Skeletal muscle cell (primary cell): ENCODE measurements at regions not wholly inside any gene's neighbourhood (a gene's known extent, or its start where the extent isn't known, plus 50 kb on each side); places are given as distances from the start of the nearest gene placed in this dataset.
"Not testable (repeated sequence)": the region's sequence is repeated elsewhere in the genome, so short reads cannot be mapped to it uniquely, and the experiment has no call there.

Source experiments
- DNase-seq: peaks from one replicate; pipeline ENCODE4 v3.0.0-alpha.2; 2010; ENCODE audit warnings: low read depth
- H3K4me3 ChIP-seq: 2 replicates; pipeline ENCODE4 v1.5.1; 2011; ENCODE audit warnings: low read depth, mild to moderate bottlenecking, control low read depth, low read length, moderate library complexity

DNA sequence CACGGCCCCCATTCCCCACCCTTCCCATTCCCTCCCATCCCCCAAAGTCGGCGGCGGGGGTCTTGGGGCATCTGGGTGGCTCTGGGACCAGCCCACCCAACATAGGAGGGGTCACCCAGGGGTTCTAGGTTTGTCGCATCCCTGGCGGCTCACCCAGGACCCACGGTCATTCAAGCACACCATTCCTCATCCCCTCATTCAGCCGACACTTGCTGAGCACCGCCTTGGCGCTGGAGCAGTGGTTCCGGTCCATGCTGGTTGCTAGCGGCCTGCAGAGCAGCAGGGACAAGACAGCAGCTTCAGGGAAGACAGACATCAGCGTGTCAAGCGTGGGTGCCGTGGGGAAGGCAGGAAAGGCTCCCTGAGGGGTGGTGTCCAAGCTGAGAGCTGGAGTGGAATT lies 50.5 kb upstream of the OTOS start:
- no peak for DNase-seq
- H3K4me3 ChIP-seq: no peak overlapping the region

GRCh38 chr2:240192661-240193060 lies 52.2 kb upstream of the OTOS start:
- no peak overlapping the region for H3K4me3 ChIP-seq
- no peak for DNase-seq

GRCh38 chr2:240194341-240194762 lies 53.9 kb upstream of the OTOS start:
- not testable (repeated sequence) for DNase-seq, H3K4me3 ChIP-seq

DNA sequence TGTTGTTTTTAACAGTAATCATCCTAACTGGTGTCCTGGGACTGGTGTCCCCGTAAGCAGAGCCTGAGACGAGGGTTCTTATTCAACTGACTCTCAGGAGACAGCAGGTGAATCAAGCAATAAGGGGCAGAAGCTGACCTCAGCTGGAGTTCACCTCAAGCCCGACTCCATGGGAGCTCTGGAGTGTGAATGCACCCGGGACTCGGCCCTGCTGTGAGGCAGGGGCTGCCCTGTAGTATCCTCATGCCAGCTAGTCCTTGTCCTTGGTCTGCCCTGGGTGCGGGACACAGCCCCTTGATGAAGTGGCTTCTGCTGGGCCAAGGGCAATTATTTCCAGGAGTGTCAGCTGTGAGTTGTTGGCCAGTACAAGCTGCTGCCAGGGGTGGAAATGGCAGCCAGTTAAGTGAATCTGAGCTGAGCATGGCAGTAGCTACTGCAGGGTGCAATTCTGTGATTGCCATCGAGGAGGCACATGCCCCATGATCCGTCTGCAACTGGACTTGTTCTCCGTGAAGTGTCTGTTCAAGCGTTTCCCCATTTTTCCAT lies 54.9 kb upstream of the OTOS start:
- DNase-seq: no peak
- no peak overlapping the region for H3K4me3 ChIP-seq

DNA sequence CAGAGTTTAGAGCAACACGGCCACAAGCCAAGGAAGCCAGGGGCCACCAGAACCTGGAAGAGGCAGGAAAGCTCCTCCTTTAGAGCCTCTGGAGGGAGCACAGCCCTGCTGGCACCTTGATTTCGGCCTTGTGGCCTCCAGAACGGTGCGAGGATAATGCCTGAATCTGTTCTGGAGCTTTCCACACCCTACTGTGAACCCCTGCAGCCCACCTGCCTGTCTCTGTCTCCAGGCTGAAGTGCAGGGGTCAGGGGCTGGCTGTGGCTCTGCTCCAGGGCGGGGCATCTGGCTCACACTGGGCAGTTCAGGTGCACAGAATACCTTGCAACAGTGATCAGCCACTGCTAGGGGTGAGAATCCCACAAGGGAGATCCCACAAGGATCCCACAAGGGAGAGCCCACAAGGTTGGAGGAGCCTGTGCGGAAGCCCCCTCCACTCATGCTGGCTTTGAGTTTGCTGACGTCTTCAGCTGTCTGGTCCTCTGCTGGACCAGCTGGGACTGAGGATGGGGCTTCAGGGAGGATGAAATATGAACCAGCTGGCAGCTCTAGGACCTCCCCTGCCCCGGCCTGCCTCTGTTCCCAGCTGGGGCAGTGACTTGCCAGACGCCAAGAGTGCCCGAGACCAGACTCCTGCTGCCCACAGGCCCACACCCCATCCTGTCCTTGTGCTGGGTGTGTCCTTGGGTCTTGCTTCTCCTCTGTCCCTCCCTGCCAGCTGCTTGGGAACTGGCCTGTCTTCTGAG lies 56.4 kb upstream of the OTOS start:
- H3K4me3 ChIP-seq: no peak overlapping the region
- DNase-seq: no peak

GRCh38 chr2:240197462-240198139 lies 57.1 kb upstream of the OTOS start:
- DNase-seq: no peak
- H3K4me3 ChIP-seq: no peak overlapping the region

DNA sequence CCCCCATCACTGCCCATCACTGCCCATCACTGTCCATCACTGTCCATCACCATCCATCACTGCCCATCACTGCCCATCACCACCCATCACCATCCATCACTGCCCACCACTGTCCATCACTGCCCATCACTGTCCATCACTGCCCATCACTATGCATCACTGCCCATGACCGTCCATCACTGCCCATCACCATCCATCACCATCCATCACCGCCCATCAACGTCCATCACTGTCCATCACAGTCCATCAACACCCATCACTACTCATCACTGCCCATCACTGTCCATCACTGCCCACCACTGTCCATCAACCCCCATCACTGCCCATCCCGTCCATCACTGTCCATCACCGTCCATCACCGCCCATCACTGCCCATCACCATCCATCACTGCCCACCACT lies 57.8 kb upstream of the OTOS start:
- no peak overlapping the region for H3K4me3 ChIP-seq
- no peak for DNase-seq

DNA sequence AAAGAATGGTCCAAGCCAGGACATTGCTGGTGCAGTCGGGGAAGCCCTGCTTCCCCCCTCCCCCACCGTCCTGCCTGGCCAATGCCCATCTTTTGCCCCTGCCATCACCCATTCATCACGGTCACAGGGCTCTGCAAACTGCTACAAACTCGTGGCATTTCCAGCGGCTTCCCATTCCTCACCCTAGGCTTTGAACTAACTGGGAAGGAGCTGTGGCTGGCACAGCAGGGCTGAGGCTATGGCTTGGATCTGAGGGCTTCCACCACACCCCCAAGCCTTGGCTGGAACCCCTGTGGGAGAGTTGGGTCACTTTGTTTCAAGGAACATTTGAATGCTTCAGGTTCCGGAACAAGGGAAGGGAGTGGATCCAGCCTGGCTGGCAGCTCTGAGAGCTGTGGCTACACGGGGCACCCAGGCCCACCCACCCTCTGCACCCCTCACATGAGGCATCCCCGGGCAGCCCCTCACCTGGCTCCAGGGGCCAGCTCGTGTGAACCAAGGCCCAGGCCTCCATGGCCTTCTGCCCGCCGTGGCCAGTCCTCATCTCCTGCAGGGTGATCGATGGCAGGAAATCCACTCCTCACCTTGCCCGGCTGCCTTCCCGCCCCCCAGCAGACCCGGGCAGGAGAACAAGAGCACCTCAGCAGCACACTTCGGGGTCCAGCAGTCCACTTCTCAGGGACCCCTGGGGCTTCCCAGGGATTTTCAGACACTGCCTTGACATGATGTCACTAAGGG lies 58.8 kb upstream of the OTOS start:
- no peak overlapping the region for H3K4me3 ChIP-seq
- no peak for DNase-seq

DNA sequence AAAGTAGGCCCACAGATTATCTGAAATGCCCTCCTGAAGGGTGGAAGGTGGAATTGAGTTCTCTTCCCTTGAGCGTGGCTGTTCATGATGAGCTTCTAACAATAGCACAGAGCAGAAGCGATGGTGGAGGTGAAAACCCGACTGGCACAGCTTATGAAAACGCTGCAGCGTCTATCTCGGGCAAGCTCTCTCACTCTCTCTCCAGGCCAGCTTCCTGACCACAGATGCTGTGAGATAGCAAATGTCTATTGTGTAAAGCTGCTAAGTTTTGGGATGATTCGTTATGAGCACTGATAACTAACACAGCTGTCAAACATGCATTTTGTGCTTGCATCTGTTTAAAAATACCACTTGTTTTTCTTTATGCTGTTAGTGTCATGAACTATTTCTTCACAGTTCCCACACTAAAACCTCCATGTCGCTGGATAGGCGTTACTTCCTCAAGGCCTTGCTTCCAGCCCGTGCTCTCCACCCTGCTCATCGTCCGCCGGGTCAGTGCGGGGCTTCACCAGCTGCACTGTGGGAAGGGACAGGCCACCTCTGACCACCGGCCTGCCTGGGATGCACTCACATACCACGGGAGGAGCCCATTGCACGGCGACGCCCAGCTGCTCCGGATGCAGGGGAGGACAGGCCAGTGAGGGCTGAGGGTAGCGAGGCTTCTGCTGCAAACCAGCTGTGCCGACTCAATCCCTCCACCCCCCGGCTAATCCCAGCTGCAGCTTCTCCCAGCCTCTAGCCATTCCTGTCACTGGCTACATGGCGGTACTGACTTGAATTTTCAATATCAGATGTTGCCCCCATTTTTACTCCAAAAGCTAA lies 60.0 kb upstream of the OTOS start:
- no peak for DNase-seq
- no peak overlapping the region for H3K4me3 ChIP-seq

DNA sequence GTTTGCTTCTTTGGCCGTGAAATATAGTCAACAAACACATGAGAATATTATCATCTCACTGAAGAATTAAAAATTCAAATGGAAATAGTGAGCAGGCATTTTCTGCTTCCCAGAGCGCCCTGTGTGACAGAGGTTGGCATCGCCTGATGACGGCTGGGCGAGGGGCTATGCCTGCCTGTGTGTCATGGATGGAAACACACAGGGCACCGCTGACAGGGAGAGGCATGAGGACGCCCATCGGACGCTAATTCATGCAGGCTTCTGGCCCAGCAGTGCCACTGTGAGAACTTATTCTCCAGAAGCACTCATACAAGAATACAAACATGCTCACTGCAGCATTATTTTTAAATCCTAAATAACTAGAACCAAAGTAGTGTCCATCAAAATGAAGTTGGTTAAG lies 61.4 kb upstream of the OTOS start:
- DNase-seq: no peak
- no peak overlapping the region for H3K4me3 ChIP-seq

- H3K4me3 ChIP-seq: no peak overlapping the region
- no peak for DNase-seq
Observed at GRCh38 chr2:240202586-240202985, 62.1 kb upstream of the OTOS start.

- DNase-seq: no peak
- no peak overlapping the region for H3K4me3 ChIP-seq
Observed at GRCh38 chr2:240203031-240203787, 62.8 kb upstream of the OTOS start.

DNA sequence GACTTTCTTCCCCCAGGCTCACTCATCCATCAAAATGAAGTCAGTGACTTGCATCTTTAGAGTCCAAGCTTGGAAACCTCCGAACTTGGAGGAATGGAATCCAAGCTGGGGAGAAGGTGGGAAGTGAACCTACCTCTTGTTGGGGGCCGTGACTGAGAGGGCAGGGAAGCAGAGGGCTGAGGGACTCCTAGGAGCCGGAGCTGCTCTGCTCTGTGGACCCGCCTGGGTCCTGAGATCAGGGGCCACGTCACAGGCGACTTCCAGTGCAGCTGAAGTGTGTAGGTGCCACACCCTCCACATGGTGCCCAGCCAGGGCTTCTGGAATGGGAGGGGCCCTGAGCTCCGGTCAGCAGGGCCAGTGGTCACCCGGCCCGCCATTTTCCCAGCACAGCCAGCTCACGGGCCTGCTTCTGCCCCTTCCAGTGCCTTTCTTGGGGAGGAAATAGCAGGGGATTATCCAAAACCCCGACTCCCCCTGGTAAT lies 63.4 kb upstream of the OTOS start:
- H3K4me3 ChIP-seq: no peak overlapping the region
- no peak for DNase-seq

DNA sequence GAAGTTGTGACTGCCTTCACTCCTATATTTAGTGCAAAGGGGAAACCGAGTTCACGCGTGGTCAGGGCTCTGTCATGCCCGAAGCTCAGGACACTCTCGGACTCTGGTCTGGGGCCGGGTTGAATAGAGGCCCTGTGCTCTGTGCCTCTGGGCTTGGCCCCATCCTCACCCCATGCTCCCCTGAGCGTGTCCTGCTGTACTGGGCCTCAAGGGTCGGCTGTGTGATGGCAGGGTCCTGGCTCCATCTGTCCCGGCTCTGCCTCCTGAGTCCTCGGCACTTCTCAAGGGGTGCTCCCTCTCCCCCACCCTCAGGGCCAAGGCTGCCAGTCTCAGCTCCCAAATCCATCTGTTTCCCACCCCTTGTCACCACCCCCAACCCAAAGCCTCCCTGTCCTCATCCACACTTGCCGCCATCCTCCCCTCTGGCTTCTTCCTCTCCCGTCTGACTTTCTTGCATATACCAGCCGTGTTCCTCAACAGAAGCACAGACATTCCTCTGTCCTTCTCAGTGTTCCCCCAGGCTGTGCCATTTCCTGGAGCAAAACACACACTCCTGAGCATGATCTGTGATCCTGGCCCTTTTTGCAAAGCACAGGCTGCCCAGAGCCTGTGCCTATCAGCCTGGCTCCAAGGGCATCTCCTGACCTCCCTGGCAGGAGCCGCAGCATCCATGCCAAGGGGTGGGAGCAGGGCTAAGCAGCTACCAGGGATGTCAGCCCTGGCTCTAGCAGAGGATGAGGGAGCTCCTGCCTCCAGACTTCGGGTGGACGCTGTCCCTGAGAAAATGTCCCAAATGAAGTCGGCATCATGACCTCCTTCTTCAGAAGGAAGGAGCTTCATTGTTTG lies 64.2 kb upstream of the OTOS start:
- H3K4me3 ChIP-seq: no peak overlapping the region

DNA sequence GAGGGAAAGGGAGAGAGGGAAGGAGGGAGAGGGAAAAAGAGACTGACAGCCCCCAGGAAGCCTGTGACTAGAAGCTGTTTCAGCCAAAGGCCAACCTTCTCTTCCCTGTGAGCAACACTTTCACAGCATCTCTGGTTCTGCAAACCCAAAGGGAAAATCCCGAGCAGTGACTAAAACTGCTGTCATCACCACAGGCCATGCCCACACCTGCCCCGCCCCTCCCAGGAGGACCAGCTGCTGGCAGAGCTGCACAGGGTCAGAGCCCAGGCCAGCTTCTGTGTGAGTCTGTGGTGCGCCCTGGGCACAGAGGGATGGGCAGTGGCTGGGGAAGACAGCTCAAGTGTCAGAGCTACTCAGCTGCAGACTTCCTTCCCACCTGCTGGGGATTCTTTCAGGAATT lies 64.9 kb upstream of the OTOS start:
- H3K4me3 ChIP-seq: no peak overlapping the region
- DNase-seq: peak; percentile 54

More for the DNA sequence above, 64.2 kb upstream of the OTOS start:
- no peak for DNase-seq

DNA sequence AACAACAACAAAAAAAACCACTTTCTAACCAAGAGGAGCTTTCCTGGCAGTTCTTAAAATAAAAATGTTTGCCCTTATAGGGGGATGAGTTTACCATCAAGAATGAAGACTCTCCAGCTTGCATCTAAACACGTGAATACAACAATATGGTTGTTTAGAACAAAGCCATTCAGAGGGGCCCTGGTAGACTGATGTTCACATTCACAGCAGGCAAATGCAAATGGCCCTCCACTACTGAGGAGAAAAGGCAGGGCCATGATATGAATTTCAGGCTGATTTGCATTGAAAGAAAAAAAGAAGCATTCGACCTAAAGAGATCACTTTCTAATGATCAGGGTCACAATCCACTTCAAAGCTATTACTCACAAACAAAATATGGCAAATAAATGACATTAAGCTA lies 65.3 kb upstream of the OTOS start:
- no peak overlapping the region for H3K4me3 ChIP-seq
- DNase-seq: no peak

- no peak overlapping the region for H3K4me3 ChIP-seq
- no peak for DNase-seq
Observed at GRCh38 chr2:240206630-240207029, 66.2 kb upstream of the OTOS start.

- H3K4me3 ChIP-seq: no peak overlapping the region
- no peak for DNase-seq
Observed at GRCh38 chr2:240207661-240208060, 67.2 kb upstream of the OTOS start.
